Hematopoietic multipotent progenitor cell treated with erythropoietin and hydrocortisone succinate and interleukin-3 and kit ligand, for 4 days (in vitro differentiated cells): ENCODE measurements at regions not wholly inside any gene's neighbourhood (a gene's known extent, or its start where the extent isn't known, plus 50 kb on each side); places are given as distances from the start of the nearest gene placed in this dataset.
A peak's percentile ranks its signal among the peaks of the same experiment; 100 is the strongest.

Experiments used
- DNase-seq: peaks from one replicate; pipeline ENCODE4 v3.0.0-alpha.2; 2015

- no peak for DNase-seq
Measured at GRCh38 chr3:107992976-107993684, 97.7 kb downstream of the CD47 start.

GRCh38 chr3:107990926-107991325 lies 99.9 kb downstream of the CD47 start:
- DNase-seq = no peak

- no peak for DNase-seq
Measured at GRCh38 chr3:107990433-107990832, 100.4 kb downstream of the CD47 start.

- DNase-seq = no peak
Measured at GRCh38 chr3:107989661-107990060, 101.2 kb downstream of the CD47 start.

GRCh38 chr3:107988460-107989175 lies 102.2 kb downstream of the CD47 start:
- DNase-seq = peak; percentile 31

GRCh38 chr3:107987036-107987939 lies 103.5 kb downstream of the CD47 start:
- no peak for DNase-seq

GRCh38 chr3:107986505-107986904 lies 104.3 kb downstream of the CD47 start:
- DNase-seq = no peak

- peak; percentile 58 for DNase-seq
Measured at GRCh38 chr3:107985496-107985895, 105.3 kb downstream of the CD47 start.

GRCh38 chr3:107983247-107983646 lies 107.6 kb downstream of the CD47 start:
- DNase-seq = no peak

GRCh38 chr3:107982165-107982564 lies 108.7 kb downstream of the CD47 start:
- DNase-seq = no peak

GRCh38 chr3:107981471-107982111 lies 109.2 kb downstream of the CD47 start:
- no peak for DNase-seq

GRCh38 chr3:107979538-107979937 lies 111.3 kb downstream of the CD47 start:
- no peak for DNase-seq

GRCh38 chr3:107978131-107979055 lies 112.4 kb downstream of the CD47 start:
- DNase-seq = no peak

GRCh38 chr3:107977221-107978130 lies 113.4 kb downstream of the CD47 start:
- DNase-seq = no peak

GRCh38 chr3:107976202-107976800 lies 114.5 kb downstream of the CD47 start:
- no peak for DNase-seq

- no peak for DNase-seq
Measured at GRCh38 chr3:107975529-107976201, 115.2 kb downstream of the CD47 start.

GRCh38 chr3:107973961-107974360 lies 116.9 kb downstream of the CD47 start:
- no peak for DNase-seq

GRCh38 chr3:107973152-107973551 lies 117.7 kb downstream of the CD47 start:
- no peak for DNase-seq

GRCh38 chr3:107970993-107971580 lies 119.7 kb downstream of the CD47 start:
- DNase-seq = no peak
